Astrocyte (in vitro differentiated cells and primary cell): ENCODE measurements at regions not wholly inside any gene's neighbourhood (a gene's known extent, or its start where the extent isn't known, plus 50 kb on each side); places are given as distances from the start of the nearest gene placed in this dataset.
"Not testable (repeated sequence)": the region's sequence is repeated elsewhere in the genome, so short reads cannot be mapped to it uniquely, and the experiment has no call there.

Experiments used
- CTCF ChIP-seq: IDR thresholded peaks from 2 replicates; pipeline ENCODE4 v1.5.1; 2011; ENCODE audit warnings: low read depth, mild to moderate bottlenecking, inconsistent platforms, low read length, moderate library complexity; ENCODE audit not compliant: insufficient read depth
- EZH2 ChIP-seq: IDR thresholded peaks from 2 replicates; pipeline ENCODE4 v1.6.1; 2012; ENCODE audit warnings: mild to moderate bottlenecking, low read length, inconsistent platforms; ENCODE audit not compliant: insufficient read depth

- TF ChIP-seq CTCF, EZH2: not testable (repeated sequence)
Observed at GRCh38 chrX:128383846-128384245, 331.6 kb upstream of the ACTRT1 start.
